Endothelial cell of umbilical vein (primary cell): ENCODE measurements at regions not wholly inside any gene's neighbourhood (a gene's known extent, or its start where the extent isn't known, plus 50 kb on each side); places are given as distances from the start of the nearest gene placed in this dataset.

Experiments
- BruUV-seq: library from RNA; stranded (reverse); fragments of 400-500 nt; replicated peaks from 2 replicates; lab custom pipeline; 2021; lab: Mats Ljungman, UMichigan
- CTCF ChIA-PET: fragments of 300-600, 350-600 bp; sonication (Branson Sonifier 250); formaldehyde crosslinking; loops from one replicate; lab custom pipeline; 2021; ENCODE audit warnings: antibody characterized with exemption, inconsistent platforms; lab: Charles Lee
- POLR2A ChIA-PET: fragments of 300-600, 350-600 bp; sonication (Branson Sonifier 250); formaldehyde crosslinking; loops from one replicate; lab custom pipeline; 2021; ENCODE audit warnings: antibody characterized with exemption, inconsistent platforms; lab: Charles Lee
- DNase-seq: peaks from one replicate; pipeline ENCODE4 v3.0.0-alpha.2; 2011; ENCODE audit warnings: low read depth, low spot score
- FAIRE-seq: peaks from 2 replicates; lab custom pipeline; 2011; peaks lifted over from hg19 to GRCh38; lab: Jason Lieb, UNC
- H2AFZ ChIP-seq: 2 replicates; pipeline ENCODE4 v1.6.0; 2012; ENCODE audit warnings: low read depth, low read length, control low read depth, inconsistent platforms
- H3K27ac ChIP-seq: 2 replicates; pipeline ENCODE4 v1.5.1; 2011; ENCODE audit warnings: low read depth, mild to moderate bottlenecking, control low read depth, low read length, moderate library complexity; ENCODE audit not compliant: insufficient read depth
- H3K27me3 ChIP-seq, 2 experiments: 2 replicates each; pipeline versions ENCODE4 v1.6.0 to v1.6.1; 2011; ENCODE audit warnings: low read length in 2 of 2, mixed read lengths in 1 of 2; ENCODE audit not compliant: control insufficient read depth in 2 of 2, insufficient read depth in 2 of 2
- H3K36me3 ChIP-seq, 2 experiments: 2 replicates in 1 of 2; 3 replicates in 1 of 2; pipeline ENCODE4 v1.5.1; 2011; ENCODE audit warnings: low read length in 2 of 2, mild to moderate bottlenecking in 1 of 2, moderate library complexity in 1 of 2; ENCODE audit not compliant: control insufficient read depth in 2 of 2, insufficient read depth in 2 of 2; ENCODE audit errors: extremely low read depth in 1 of 2
- H3K4me1 ChIP-seq: 3 replicates; pipeline ENCODE4 v1.5.1; 2011; ENCODE audit warnings: mild to moderate bottlenecking, low read length; ENCODE audit not compliant: control insufficient read depth, insufficient read depth; ENCODE audit errors: extremely low read depth
- H3K4me2 ChIP-seq: 2 replicates; pipeline ENCODE4 v1.6.1; 2011; ENCODE audit warnings: low read length, control low read depth, mixed read lengths; ENCODE audit not compliant: insufficient read depth
- H3K4me3 ChIP-seq, 3 experiments: fragments of 200-600 bp in 1 of 3; sonication (generic), shearing (Covaris generic) in 1 of 3; replicated peaks in 1 of 3; 2 replicates each; pipeline ENCODE4 v1.5.1; 2011 to 2016; ENCODE audit warnings: control low read depth in 3 of 3, low read length in 3 of 3, mild to moderate bottlenecking in 2 of 3, inconsistent platforms in 1 of 3, low read depth in 1 of 3, moderate library complexity in 1 of 3; ENCODE audit not compliant: insufficient read depth in 1 of 3
- H3K79me2 ChIP-seq: 2 replicates; pipeline ENCODE4 v1.6.0; 2012; ENCODE audit warnings: low read length, inconsistent platforms; ENCODE audit not compliant: control insufficient read depth, insufficient read depth
- H3K9ac ChIP-seq: replicated peaks from 2 replicates; pipeline ENCODE3; 2011; ENCODE audit warnings: low read length, control low read depth; ENCODE audit not compliant: insufficient read depth; ENCODE audit errors: extremely low read depth
- H3K9me1 ChIP-seq: replicated peaks from 3 replicates; pipeline ENCODE4 v1.6.0; 2011; ENCODE audit warnings: mild to moderate bottlenecking, low read length; ENCODE audit not compliant: control insufficient read depth, insufficient read depth; ENCODE audit errors: extremely low read depth
- H3K9me3 ChIP-seq: replicated peaks from 2 replicates; pipeline ENCODE4 v1.5.1; 2012; ENCODE audit warnings: low read length, inconsistent platforms; ENCODE audit not compliant: control insufficient read depth, insufficient read depth
- H4K20me1 ChIP-seq: replicated peaks from 2 replicates; pipeline ENCODE3; 2011; ENCODE audit warnings: mild to moderate bottlenecking, low read length; ENCODE audit not compliant: control insufficient read depth, insufficient read depth; ENCODE audit errors: extremely low read depth
- CTCF ChIP-seq, 2 donors: IDR thresholded peaks; 1 replicate in 1 of 2; 2 replicates in 1 of 2; pipeline ENCODE4 v1.5.1; 2011; ENCODE audit warnings: low read length in 2 of 2, mild to moderate bottlenecking in 2 of 2, moderate library complexity in 2 of 2, control low read depth in 1 of 2, inconsistent platforms in 1 of 2, low read depth in 1 of 2; ENCODE audit not compliant: insufficient read depth in 1 of 2; ENCODE audit errors: extremely low read depth in 1 of 2
- EZH2 ChIP-seq: IDR thresholded peaks from 2 replicates; pipeline ENCODE4 v1.6.1; 2012; ENCODE audit warnings: borderline replicate concordance, low read depth, mild to moderate bottlenecking, moderate library complexity, low read length, inconsistent platforms; ENCODE audit not compliant: severe bottlenecking
- FOS ChIP-seq: IDR thresholded peaks from 2 replicates; pipeline ENCODE4 v1.6.1; 2011; ENCODE audit warnings: mild to moderate bottlenecking, low read length, moderate library complexity, borderline replicate concordance; ENCODE audit not compliant: insufficient read depth
- GATA2 ChIP-seq: IDR thresholded peaks from 2 replicates; pipeline ENCODE4 v1.7.0; 2011; ENCODE audit warnings: low read depth, mild to moderate bottlenecking, moderate library complexity, mixed read lengths, low read length; ENCODE audit not compliant: insufficient read length, insufficient read depth
- JUN ChIP-seq: IDR thresholded peaks from 2 replicates; pipeline ENCODE4 v1.6.1; 2011; ENCODE audit warnings: borderline replicate concordance, low read depth; ENCODE audit not compliant: insufficient read length, insufficient read depth
- MAX ChIP-seq: IDR thresholded peaks from 2 replicates; pipeline ENCODE4 v1.6.1; 2011; ENCODE audit not compliant: insufficient read depth, insufficient read length
- MYC ChIP-seq: IDR thresholded peaks from one replicate; pipeline ENCODE4 v1.6.1; 2011; ENCODE audit warnings: mild to moderate bottlenecking, low read depth, low read length
- POLR2A ChIP-seq: IDR thresholded peaks from 2 replicates; pipeline ENCODE4 v1.6.1; 2012; ENCODE audit warnings: low read depth, mild to moderate bottlenecking, control low read depth, low read length
- POLR2AphosphoS5 ChIP-seq: IDR thresholded peaks from 2 replicates; pipeline ENCODE4 v1.6.1; 2012; ENCODE audit warnings: low read depth, mild to moderate bottlenecking, control low read depth, low read length, moderate library complexity; ENCODE audit not compliant: insufficient read depth
- dilution Hi-C: fragments of 300-500 bp; cut with MboI; formaldehyde crosslinking; loops from one replicate; pipeline ENCODE4 v1.15.0; 2019; ENCODE audit warnings: low sequenced_read_pairs; ENCODE audit not compliant: extremely low pct_ligation_motif_present
- intact Hi-C: fragments of 100-400 bp; cut with micrococcal nuclease; formaldehyde crosslinking; loops from one replicate; pipeline ENCODE4 v1.10.0; 2022

- Histone ChIP-seq H3K9me3 (peaks cover 4% of the 10 kb centered on the region), H3K36me3 (no peaks in the 10 kb centered on the region), H3K4me3 (no peak overlapping the region), H3K27ac (no peak overlapping the region), H3K4me2 (no peak overlapping the region), H3K9ac (no peak overlapping the region), H3K79me2 (no peaks in the 10 kb centered on the region), H4K20me1 (no peaks in the 10 kb centered on the region), H2AFZ (no peak overlapping the region), H3K27me3 (no peaks in the 10 kb centered on the region), H3K9me1 (no peaks in the 10 kb centered on the region), H3K4me1 (no peaks in the 10 kb centered on the region)
- intact Hi-C loops (no loop called here), dilution Hi-C loops (no loop called here)
- FAIRE-seq: no peak
- BruUV-seq: no TSS peak
- TF ChIP-seq EZH2 (no peak), MYC (no peak), POLR2A (no peak), CTCF (IDR thresholded peaks at IDR 0.05; ENCODE audit: extremely low read depth in 1 of 2, insufficient read depth in 1 of 2, low read depth in 1 of 2, low read length in 2 of 2) (no peak), GATA2 (no peak), POLR2AphosphoS5 (no peak), FOS (no peak), MAX (no peak), JUN (no peak)
- no peak for DNase-seq
- ChIA-PET POLR2A (no interaction called here), CTCF (no interaction called here)
Measured at GRCh38 chr6:169035385-169036240, 218.0 kb downstream of the THBS2 start.
